ENCODE measurements at regions not wholly inside any gene's neighbourhood (a gene's known extent, or its start where the extent isn't known, plus 50 kb on each side); places are given as distances from the start of the nearest gene placed in this dataset.
"Not testable (repeated sequence)": the region's sequence is repeated elsewhere in the genome, so short reads cannot be mapped to it uniquely, and the experiment has no call there.

DNA sequence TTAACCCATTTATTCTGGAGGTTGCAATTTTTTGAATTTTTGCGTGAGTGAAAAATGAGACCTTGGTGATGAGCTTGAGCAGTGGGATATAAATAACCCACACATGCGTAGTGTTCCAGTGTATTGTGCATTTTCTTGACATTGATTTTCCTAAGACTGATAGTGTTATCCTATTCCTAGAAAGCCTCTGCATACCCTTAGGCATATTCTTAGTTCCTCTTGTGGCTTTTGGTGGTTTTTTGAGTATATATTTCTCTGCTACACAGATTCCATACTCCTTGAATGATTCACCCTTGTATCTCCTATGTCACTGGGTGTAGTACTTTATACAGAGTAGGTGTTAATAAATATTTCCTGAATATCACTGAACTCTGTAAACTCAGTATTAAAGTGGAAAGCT lies 363.4 kb upstream of the PDE3A start:
- Histone ChIP-seq H3K4me1 (peaks cover 0 to 5% of the 10 kb centered on the region in 2 donors), H3K27ac (no peak overlapping the region), H3K4me3 (no peak overlapping the region), H3K27me3 (no peaks in the 10 kb centered on the region), H3K36me3 (no peaks in the 10 kb centered on the region), H3K9me3 (no peaks in the 10 kb centered on the region)
- TF ChIP-seq, protein P1, sequence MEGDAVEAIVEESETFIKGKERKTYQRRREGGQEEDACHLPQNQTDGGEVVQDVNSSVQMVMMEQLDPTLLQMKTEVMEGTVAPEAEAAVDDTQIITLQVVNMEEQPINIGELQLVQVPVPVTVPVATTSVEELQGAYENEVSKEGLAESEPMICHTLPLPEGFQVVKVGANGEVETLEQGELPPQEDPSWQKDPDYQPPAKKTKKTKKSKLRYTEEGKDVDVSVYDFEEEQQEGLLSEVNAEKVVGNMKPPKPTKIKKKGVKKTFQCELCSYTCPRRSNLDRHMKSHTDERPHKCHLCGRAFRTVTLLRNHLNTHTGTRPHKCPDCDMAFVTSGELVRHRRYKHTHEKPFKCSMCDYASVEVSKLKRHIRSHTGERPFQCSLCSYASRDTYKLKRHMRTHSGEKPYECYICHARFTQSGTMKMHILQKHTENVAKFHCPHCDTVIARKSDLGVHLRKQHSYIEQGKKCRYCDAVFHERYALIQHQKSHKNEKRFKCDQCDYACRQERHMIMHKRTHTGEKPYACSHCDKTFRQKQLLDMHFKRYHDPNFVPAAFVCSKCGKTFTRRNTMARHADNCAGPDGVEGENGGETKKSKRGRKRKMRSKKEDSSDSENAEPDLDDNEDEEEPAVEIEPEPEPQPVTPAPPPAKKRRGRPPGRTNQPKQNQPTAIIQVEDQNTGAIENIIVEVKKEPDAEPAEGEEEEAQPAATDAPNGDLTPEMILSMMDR (IDR thresholded peaks at IDR 0.05) = no peak
- DNase-seq (ENCODE audit: low spot score) = no peak

DNA sequence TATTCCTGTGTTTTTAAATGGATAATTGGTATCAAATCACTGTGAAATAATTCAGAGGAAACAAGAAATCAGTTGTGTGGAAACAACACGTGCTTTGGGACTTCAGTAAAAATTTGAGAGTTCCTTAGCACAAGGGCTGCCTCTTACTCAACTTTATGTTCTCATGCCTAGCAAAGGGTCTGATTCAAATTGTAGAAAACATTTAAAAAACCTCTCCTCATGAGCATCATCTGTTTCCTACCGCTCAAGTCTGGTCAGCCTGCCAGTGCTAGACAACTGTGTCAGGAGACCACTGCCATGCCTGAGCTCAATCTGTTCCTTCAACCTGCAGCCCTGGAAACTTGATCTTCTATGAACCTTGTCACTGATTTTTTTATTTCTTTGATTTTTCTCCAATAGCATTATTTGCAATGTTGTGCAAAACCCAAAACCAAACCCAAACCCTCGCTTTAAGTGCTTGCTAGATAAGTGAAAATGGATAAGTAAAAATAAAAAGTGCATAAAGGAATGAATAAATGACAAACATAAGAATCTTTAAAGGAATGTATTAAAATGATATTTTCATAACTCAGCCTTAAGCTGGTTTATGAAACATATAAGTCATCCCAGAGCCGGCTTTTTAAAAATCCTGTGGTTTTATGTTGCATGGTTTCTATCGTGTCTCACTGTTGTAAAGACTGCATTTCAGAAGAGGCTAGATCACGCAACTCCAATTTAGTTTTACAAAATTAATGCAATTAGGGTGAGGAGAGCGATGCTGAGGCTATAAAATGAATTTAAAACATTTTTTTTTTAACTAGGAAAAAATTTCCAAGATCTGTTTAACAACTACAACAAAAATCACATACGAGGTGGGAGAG lies 361.2 kb upstream of the PDE3A start:
- Histone ChIP-seq H3K36me3 (no peaks in the 10 kb centered on the region), H3K27ac (no peak overlapping the region), H3K27me3 (no peaks in the 10 kb centered on the region), H3K9me3 (no peaks in the 10 kb centered on the region), H3K4me3 (no peak overlapping the region), H3K4me1 (no peaks in the 10 kb centered on the region)
- DNase-seq (ENCODE audit: low spot score) = no peak
- TF ChIP-seq, protein P1 (IDR thresholded peaks at IDR 0.05) = no peak

DNA sequence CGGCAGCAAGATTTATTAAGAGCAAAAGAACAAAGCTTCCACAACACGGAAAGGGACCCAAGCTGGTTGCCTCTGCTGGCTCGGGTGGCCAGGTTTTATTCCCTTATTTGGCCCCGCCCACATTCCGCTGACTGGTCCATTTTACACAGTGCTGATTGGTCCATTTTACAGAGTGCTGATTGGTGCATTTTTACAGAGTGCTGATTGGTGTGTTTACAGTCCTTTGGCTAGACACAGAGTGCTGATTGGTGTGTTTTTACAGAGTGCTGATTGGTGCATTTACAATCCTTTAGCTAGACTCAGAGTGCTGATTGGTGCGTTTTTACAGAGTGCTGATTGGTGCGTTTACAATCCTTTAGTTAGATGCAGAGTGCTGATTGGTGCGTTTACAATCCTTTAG lies 358.4 kb upstream of the PDE3A start:
- H3K27ac ChIP-seq; H3K36me3 ChIP-seq; H3K4me3 ChIP-seq; DNase-seq (ENCODE audit: low spot score); H3K27me3 ChIP-seq; H3K4me1 ChIP-seq; H3K9me3 ChIP-seq: not testable (repeated sequence)

DNA sequence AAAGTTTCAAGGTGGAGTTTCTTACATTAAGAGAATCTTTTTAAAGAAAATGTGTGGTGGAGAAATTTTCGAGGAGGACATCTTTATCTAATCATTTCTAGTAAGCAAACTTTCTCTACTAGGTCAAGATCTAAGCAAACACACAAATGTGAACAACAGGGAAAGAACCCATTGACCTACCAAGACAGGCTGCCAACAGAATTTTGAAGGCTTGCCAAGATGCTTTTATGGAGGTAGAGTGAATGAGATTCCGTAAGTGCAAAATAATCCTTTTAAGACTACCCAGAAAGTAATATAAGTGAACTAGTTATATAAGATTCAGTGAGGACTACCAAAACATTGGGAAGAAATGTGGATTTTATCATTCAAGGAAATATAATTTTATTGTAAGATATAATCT lies 357.1 kb upstream of the PDE3A start:
- Histone ChIP-seq H3K36me3 (no peaks in the 10 kb centered on the region), H3K27me3 (no peaks in the 10 kb centered on the region), H3K4me3 (no peak overlapping the region), H3K27ac (no peak overlapping the region), H3K4me1 (no peaks in the 10 kb centered on the region), H3K9me3 (no peaks in the 10 kb centered on the region)
- no peak for DNase-seq (ENCODE audit: low spot score)
- TF ChIP-seq, protein P1 (IDR thresholded peaks at IDR 0.05) = no peak

DNA sequence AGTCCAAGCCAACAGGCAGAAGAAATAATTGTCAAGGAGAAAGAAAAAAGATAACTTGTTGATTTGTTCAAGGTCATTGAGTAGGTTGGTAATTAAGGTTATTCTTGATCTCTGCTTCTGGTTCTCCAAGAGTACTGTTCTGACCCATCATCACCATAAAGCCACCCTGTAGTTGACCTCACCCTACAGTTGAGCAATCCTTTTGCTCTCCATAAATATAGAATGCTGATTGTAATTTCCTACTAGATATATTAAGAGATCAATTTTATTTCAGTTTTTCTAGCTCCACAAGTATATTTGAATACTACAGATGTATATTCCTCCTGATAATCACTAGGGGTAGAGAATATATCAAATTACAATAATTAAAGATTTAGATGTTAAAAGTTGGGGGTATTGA lies 350.5 kb upstream of the PDE3A start:
- no peaks in the 10 kb centered on the region for H3K4me1 ChIP-seq
- H3K27ac ChIP-seq = no peak overlapping the region
- H3K36me3 ChIP-seq = no peaks in the 10 kb centered on the region
- TF ChIP-seq, protein P1 (IDR thresholded peaks at IDR 0.05) = no peak
- H3K9me3 ChIP-seq = no peaks in the 10 kb centered on the region
- no peak overlapping the region for H3K4me3 ChIP-seq
- no peak for DNase-seq (ENCODE audit: low spot score)
- no peaks in the 10 kb centered on the region for H3K27me3 ChIP-seq

DNA sequence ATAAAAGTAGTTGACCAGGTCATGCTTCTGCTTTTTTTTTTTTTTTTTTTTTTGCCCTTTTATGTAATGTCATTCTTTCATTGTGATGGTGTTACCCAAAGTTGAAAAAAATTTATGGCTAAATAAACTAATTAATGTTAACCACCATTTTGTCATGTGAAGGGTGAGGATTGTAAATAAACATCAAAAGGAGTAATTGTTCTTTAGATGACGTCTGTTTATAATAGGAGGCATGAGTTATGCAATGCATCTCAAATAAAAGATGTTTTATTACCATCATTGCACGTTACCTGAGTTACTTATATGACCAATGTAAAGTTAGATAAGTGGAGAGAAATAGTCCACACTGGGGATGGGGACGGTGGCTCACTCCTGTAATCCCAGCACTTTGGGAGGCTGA lies 349.9 kb upstream of the PDE3A start:
- H3K4me3 ChIP-seq = no peak overlapping the region
- DNase-seq (ENCODE audit: low spot score) = no peak
- H3K36me3 ChIP-seq = no peaks in the 10 kb centered on the region
- H3K27me3 ChIP-seq = no peaks in the 10 kb centered on the region
- H3K4me1 ChIP-seq = no peaks in the 10 kb centered on the region
- H3K9me3 ChIP-seq = no peaks in the 10 kb centered on the region
- TF ChIP-seq, protein P1 (IDR thresholded peaks at IDR 0.05) = no peak
- H3K27ac ChIP-seq = no peak overlapping the region
